Activated CD4-positive, alpha-beta T cell treated with anti-CD3 and anti-CD28 coated beads for 36 hours (primary cell): ENCODE measurements at regions not wholly inside any gene's neighbourhood (a gene's known extent, or its start where the extent isn't known, plus 50 kb on each side); places are given as distances from the start of the nearest gene placed in this dataset.

Source experiments
- ATAC-seq: fragments of 200-7000 bp; cut with Tn5 transposase; one replicate; pipeline ENCODE4 v1.10.0; 2021; ENCODE audit warnings: mild to moderate bottlenecking, moderate library complexity
- CTCF ChIA-PET: fragments of 350-600 bp; sonication (Branson Sonifier 250); formaldehyde crosslinking; loops from one replicate; lab custom pipeline; 2021; ENCODE audit warnings: antibody characterized with exemption; lab: Charles Lee
- POLR2A ChIA-PET: fragments of 350-600 bp; sonication (Branson Sonifier 250); formaldehyde crosslinking; loops from one replicate; lab custom pipeline; 2021; ENCODE audit warnings: antibody characterized with exemption, inconsistent platforms; lab: Charles Lee
- DNase-seq: peaks from one replicate; pipeline ENCODE4 v3.0.0-alpha.2; 2020
- H3K27ac Mint-ChIP-seq: one replicate; pipeline ENCODE4 v1.8.0; 2021; ENCODE audit warnings: mixed read lengths
- H3K27me3 Mint-ChIP-seq: one replicate; pipeline ENCODE4 v1.8.0; 2021; ENCODE audit warnings: mixed read lengths
- H3K36me3 Mint-ChIP-seq: one replicate; pipeline ENCODE4 v1.8.0; 2021; ENCODE audit warnings: low read depth, mixed read lengths
- H3K4me1 Mint-ChIP-seq: one replicate; pipeline ENCODE4 v1.8.0; 2021; ENCODE audit warnings: mixed read lengths
- H3K4me3 Mint-ChIP-seq: one replicate; pipeline ENCODE4 v1.8.0; 2021; ENCODE audit warnings: mild to moderate bottlenecking, moderate library complexity, mixed read lengths
- H3K9me3 Mint-ChIP-seq: one replicate; pipeline ENCODE4 v1.8.0; 2021; ENCODE audit warnings: low read depth, mixed read lengths
- intact Hi-C, 2 experiments: fragments of 100-400 bp; cut with DNase I in 1 of 2; cut with micrococcal nuclease in 1 of 2; formaldehyde crosslinking; loops; one replicate each; pipeline versions ENCODE4 v1.14.2 to v1.15.1; 2022 to 2024; cut with DNase I, micrococcal nuclease

- Mint-ChIP-seq H3K27ac (no peak overlapping the region), H3K36me3 (no peaks in the 10 kb centered on the region), H3K4me3 (no peak overlapping the region), H3K27me3 (peaks cover 8% of the 10 kb centered on the region), H3K9me3 (no peaks in the 10 kb centered on the region), H3K4me1 (no peaks in the 10 kb centered on the region)
- no peak for DNase-seq
- ATAC-seq = no peak
- ChIA-PET CTCF (interaction anchor here (0.6 kb wide), 1 partner anchor 294 kb away, joined by 3 read pairs; no protein-coding TSS in a partner anchor), POLR2A (no interaction called here)
- intact Hi-C loops = no loop called here
Measured at GRCh38 chr14:94919896-94920295, 150.0 kb upstream of the GSC start.

GRCh38 chr14:94918896-94919295, 149.0 kb upstream of the GSC start:
- no peaks in the 10 kb centered on the region for H3K9me3 Mint-ChIP-seq
- intact Hi-C loops = no loop called here
- DNase-seq = no peak
- POLR2A ChIA-PET = no interaction called here
- no peaks in the 10 kb centered on the region for H3K4me1 Mint-ChIP-seq
- no peak for ATAC-seq
- CTCF ChIA-PET = no interaction called here
- H3K27ac Mint-ChIP-seq = no peak overlapping the region
- no peak overlapping the region for H3K4me3 Mint-ChIP-seq
- peaks cover 8% of the 10 kb centered on the region for H3K27me3 Mint-ChIP-seq
- H3K36me3 Mint-ChIP-seq = no peaks in the 10 kb centered on the region

DNA sequence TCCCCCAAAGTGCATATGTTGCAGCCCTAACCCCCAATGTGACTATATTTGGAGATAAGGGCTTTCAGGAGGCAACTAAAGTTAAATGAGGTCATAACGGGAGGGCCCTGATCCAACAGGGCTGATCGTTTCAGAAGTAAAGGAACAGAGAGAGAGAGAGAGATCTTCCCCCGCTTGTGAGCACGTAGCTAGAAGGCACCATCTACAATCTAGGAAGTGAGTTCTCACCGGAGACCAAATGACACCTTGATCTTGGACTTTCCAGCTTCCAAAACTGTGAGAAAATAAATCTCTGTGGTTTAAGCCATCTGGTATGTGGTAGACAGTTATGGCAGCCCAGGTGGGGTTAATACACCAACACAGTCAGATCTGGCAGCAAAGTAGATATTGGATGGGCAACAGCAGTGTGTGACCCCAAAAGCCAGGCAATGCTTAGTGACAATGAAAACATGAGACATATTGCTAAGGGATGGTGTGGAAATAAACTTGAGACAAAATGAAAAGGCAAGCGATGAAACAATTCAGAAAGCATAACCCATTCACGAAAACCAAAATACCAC, 147.2 kb upstream of the GSC start:
- H3K4me1 Mint-ChIP-seq = no peaks in the 10 kb centered on the region
- intact Hi-C loops = no loop called here
- H3K27ac Mint-ChIP-seq = no peak overlapping the region
- no peaks in the 10 kb centered on the region for H3K9me3 Mint-ChIP-seq
- H3K36me3 Mint-ChIP-seq = no peaks in the 10 kb centered on the region
- ATAC-seq (no peak), DNase-seq (no peak)
- H3K27me3 Mint-ChIP-seq = peaks cover 4% of the 10 kb centered on the region
- ChIA-PET POLR2A (no interaction called here), CTCF (no interaction called here)
- no peak overlapping the region for H3K4me3 Mint-ChIP-seq

DNA sequence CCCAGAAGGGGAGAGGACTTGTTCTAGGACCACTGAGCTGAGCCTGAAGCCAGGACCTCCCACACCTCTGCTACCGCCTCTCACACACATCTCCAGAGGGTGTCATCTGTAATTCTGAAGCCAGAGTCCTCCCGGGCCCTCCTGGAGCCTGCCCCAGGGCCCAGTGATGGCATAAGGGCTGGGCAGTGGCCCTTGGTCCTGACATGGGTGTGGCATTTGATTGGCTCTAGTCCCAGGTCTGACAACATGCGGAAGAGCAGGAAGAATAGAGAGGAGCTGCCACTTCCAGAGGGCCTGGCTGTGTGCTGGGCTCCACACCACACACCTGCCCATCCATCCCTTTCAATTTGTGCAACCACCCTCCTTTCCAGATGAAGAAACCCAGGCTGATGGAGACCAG, 144.3 kb upstream of the GSC start:
- Mint-ChIP-seq H3K27ac (no peak overlapping the region), H3K36me3 (no peaks in the 10 kb centered on the region), H3K9me3 (peaks cover 2% of the 10 kb centered on the region), H3K4me1 (no peaks in the 10 kb centered on the region), H3K4me3 (no peak overlapping the region), H3K27me3 (peaks cover 6% of the 10 kb centered on the region)
- CTCF ChIA-PET = no interaction called here
- ATAC-seq (no peak), DNase-seq (no peak)
- intact Hi-C loops = no loop called here
- POLR2A ChIA-PET = no interaction called here

DNA sequence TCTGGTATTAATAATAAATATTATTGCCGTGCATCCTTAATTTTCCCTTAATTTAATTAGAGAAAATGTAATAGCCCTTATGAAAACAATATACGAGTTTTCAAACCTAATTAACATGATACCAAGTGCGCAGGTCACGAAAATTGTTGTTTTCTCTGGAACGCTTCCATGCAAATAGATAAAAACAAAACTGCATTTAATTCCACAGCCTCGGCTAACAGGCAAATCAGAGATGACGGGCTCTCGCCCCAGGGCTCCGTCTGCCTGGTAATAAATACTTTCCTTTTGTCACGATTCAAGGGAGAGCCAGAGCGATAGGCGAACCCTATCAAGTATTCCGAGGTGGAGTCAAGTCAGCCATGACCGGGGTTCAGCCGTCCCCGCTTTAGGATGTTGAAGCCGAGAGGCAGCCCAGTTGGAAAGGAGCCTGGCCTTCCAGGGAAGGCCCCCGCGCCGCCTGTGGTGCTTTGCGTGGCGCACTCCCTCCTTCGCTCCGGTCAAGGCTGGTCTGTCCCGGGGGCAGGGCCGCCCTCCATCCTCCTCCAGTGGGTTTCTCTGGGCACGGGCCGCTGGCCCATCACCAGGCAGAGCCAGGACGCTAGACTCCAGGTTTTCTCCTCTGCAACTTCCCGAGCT, 137.8 kb upstream of the GSC start:
- Mint-ChIP-seq H3K9me3 (peaks cover 2% of the 10 kb centered on the region), H3K4me3 (no peak overlapping the region), H3K27ac (no peak overlapping the region), H3K27me3 (peaks cover 3% of the 10 kb centered on the region), H3K4me1 (no peaks in the 10 kb centered on the region), H3K36me3 (no peaks in the 10 kb centered on the region)
- ChIA-PET POLR2A (no interaction called here), CTCF (no interaction called here)
- intact Hi-C loops = no loop called here
- no peak for ATAC-seq
- DNase-seq = no peak

GRCh38 chr14:94906991-94907587, 137.2 kb upstream of the GSC start:
- no peak overlapping the region for H3K27ac Mint-ChIP-seq
- no peak for DNase-seq
- CTCF ChIA-PET = no interaction called here
- peaks cover 2% of the 10 kb centered on the region for H3K9me3 Mint-ChIP-seq
- H3K4me3 Mint-ChIP-seq = no peak overlapping the region
- H3K36me3 Mint-ChIP-seq = no peaks in the 10 kb centered on the region
- H3K27me3 Mint-ChIP-seq = peaks cover 3% of the 10 kb centered on the region
- ATAC-seq = no peak
- POLR2A ChIA-PET = no interaction called here
- no peaks in the 10 kb centered on the region for H3K4me1 Mint-ChIP-seq
- intact Hi-C loops = no loop called here

- Mint-ChIP-seq H3K27ac (no peak overlapping the region), H3K4me1 (no peaks in the 10 kb centered on the region), H3K36me3 (no peaks in the 10 kb centered on the region), H3K9me3 (peaks cover 2% of the 10 kb centered on the region), H3K27me3 (peaks cover 3% of the 10 kb centered on the region), H3K4me3 (no peak overlapping the region)
- intact Hi-C loops = no loop called here
- DNase-seq = no peak
- POLR2A ChIA-PET = no interaction called here
- no peak for ATAC-seq
- CTCF ChIA-PET = no interaction called here
Measured at GRCh38 chr14:94906577-94906976, 136.7 kb upstream of the GSC start.

- CTCF ChIA-PET = no interaction called here
- no peak overlapping the region for H3K27ac Mint-ChIP-seq
- no peaks in the 10 kb centered on the region for H3K36me3 Mint-ChIP-seq
- H3K27me3 Mint-ChIP-seq = peaks cover 5% of the 10 kb centered on the region
- no peaks in the 10 kb centered on the region for H3K9me3 Mint-ChIP-seq
- no peak for ATAC-seq
- intact Hi-C loops = no loop called here
- no peaks in the 10 kb centered on the region for H3K4me1 Mint-ChIP-seq
- no peak for DNase-seq
- POLR2A ChIA-PET = no interaction called here
- no peak overlapping the region for H3K4me3 Mint-ChIP-seq
Measured at GRCh38 chr14:94904636-94905035, 134.7 kb upstream of the GSC start.

GRCh38 chr14:94903883-94904282, 134.0 kb upstream of the GSC start:
- CTCF ChIA-PET = interaction anchor here (1.2 kb wide), 1 partner anchor 292 kb away, joined by 3 read pairs; no protein-coding TSS in a partner anchor
- H3K4me3 Mint-ChIP-seq = no peak overlapping the region
- no peaks in the 10 kb centered on the region for H3K4me1 Mint-ChIP-seq
- intact Hi-C loops = no loop called here
- no peaks in the 10 kb centered on the region for H3K9me3 Mint-ChIP-seq
- DNase-seq (no peak), ATAC-seq (no peak)
- POLR2A ChIA-PET = no interaction called here
- peaks cover 3% of the 10 kb centered on the region for H3K27me3 Mint-ChIP-seq
- H3K27ac Mint-ChIP-seq = no peak overlapping the region
- no peaks in the 10 kb centered on the region for H3K36me3 Mint-ChIP-seq

- ATAC-seq (no peak), DNase-seq (no peak)
- Mint-ChIP-seq H3K4me3 (no peak overlapping the region), H3K9me3 (no peaks in the 10 kb centered on the region), H3K27ac (no peak overlapping the region), H3K27me3 (peaks cover 4% of the 10 kb centered on the region), H3K36me3 (no peaks in the 10 kb centered on the region), H3K4me1 (no peaks in the 10 kb centered on the region)
- intact Hi-C loops = no loop called here
- CTCF ChIA-PET = interaction anchor here (1.2 kb wide), 1 partner anchor 293 kb away, joined by 3 read pairs; no protein-coding TSS in a partner anchor
- POLR2A ChIA-PET = no interaction called here
Measured at GRCh38 chr14:94903338-94903737, 133.4 kb upstream of the GSC start.

DNA sequence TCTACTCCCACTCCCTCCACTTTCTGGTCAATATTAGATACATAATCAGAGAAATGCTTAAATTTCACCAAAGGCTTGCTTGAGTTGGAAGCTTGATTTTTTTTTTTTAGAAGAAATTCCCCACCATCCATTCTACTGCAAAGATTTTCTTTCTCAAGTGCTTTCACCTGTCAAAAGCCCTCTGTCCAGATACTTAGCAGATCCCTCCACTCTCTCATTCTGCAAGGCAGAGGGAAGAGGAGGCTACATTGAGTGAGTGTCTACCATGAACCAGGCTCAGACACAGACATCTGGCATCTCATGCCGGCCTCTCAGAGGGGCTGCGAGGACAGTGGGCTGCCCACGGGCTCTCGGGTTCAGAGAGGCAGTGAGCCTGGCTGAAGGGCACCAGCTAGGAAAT, 127.6 kb upstream of the GSC start:
- ChIA-PET POLR2A (no interaction called here), CTCF (no interaction called here)
- H3K4me1 Mint-ChIP-seq = no peaks in the 10 kb centered on the region
- ATAC-seq = no peak
- no peaks in the 10 kb centered on the region for H3K9me3 Mint-ChIP-seq
- H3K27ac Mint-ChIP-seq = no peak overlapping the region
- peaks cover 7% of the 10 kb centered on the region for H3K27me3 Mint-ChIP-seq
- no peak overlapping the region for H3K4me3 Mint-ChIP-seq
- no peak for DNase-seq
- H3K36me3 Mint-ChIP-seq = no peaks in the 10 kb centered on the region
- intact Hi-C loops = no loop called here

DNA sequence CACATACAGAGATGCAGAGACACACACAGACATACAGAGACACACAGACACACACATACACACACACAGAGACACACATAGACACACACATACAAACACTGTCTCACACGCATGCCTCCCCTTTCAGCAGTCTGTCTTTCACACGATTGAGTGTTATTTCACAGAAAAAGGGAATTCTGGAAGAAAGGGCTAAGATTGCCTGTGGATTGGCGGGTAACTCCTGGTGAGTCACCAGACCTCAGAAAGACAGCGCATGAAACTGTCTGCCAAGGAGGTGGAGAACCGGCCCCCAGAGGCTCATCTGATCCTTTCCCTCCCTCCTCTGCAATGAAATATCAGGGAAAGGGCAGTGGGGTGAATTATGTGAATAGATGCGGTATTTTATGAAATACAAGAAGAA, 127.2 kb upstream of the GSC start:
- Mint-ChIP-seq H3K27me3 (peaks cover 7% of the 10 kb centered on the region), H3K9me3 (no peaks in the 10 kb centered on the region), H3K4me3 (no peak overlapping the region), H3K27ac (no peak overlapping the region), H3K36me3 (no peaks in the 10 kb centered on the region), H3K4me1 (no peaks in the 10 kb centered on the region)
- ChIA-PET CTCF (no interaction called here), POLR2A (no interaction called here)
- intact Hi-C loops = no loop called here
- DNase-seq (no peak), ATAC-seq (no peak)
